Kidney epithelial cell (primary cell): ENCODE measurements at regions not wholly inside any gene's neighbourhood (a gene's known extent, or its start where the extent isn't known, plus 50 kb on each side); places are given as distances from the start of the nearest gene placed in this dataset.

Source experiments
- DNase-seq: peaks from one replicate; pipeline ENCODE4 v3.0.0-alpha.2; 2010; ENCODE audit warnings: low read depth
- H3K27me3 ChIP-seq: 2 replicates; pipeline ENCODE4 v1.6.0; 2011; ENCODE audit warnings: low read length; ENCODE audit not compliant: control insufficient read depth, insufficient read depth
- H3K36me3 ChIP-seq: 2 replicates; pipeline ENCODE4 v1.5.1; 2011; ENCODE audit warnings: low read length; ENCODE audit not compliant: control insufficient read depth, insufficient read depth
- H3K4me3 ChIP-seq: 2 replicates; pipeline ENCODE4 v1.5.1; 2011; ENCODE audit warnings: low read depth, mild to moderate bottlenecking, control low read depth, low read length
- CTCF ChIP-seq: IDR thresholded peaks from 2 replicates; pipeline ENCODE4 v1.5.1; 2011; ENCODE audit warnings: mild to moderate bottlenecking, moderate library complexity, low read length, control low read depth, inconsistent platforms; ENCODE audit not compliant: insufficient read depth, poor library complexity, severe bottlenecking

GRCh38 chr5:2183154-2184025 lies 300.7 kb upstream of the IRX4 start:
- TF ChIP-seq CTCF = no peak
- DNase-seq = no peak
- no peak overlapping the region for H3K4me3 ChIP-seq

GRCh38 chr5:2182020-2182419 lies 299.3 kb upstream of the IRX4 start:
- H3K4me3 ChIP-seq = no peak overlapping the region
- no peak for DNase-seq
- TF ChIP-seq CTCF = no peak
- no peaks in the 10 kb centered on the region for H3K27me3 ChIP-seq
- no peaks in the 10 kb centered on the region for H3K36me3 ChIP-seq

More at GRCh38 chr5:2183154-2184025, 300.7 kb upstream of the IRX4 start:
- no peaks in the 10 kb centered on the region for H3K27me3 ChIP-seq
- no peaks in the 10 kb centered on the region for H3K36me3 ChIP-seq

- TF ChIP-seq CTCF = no peak
- DNase-seq = no peak
These were observed 298.8 kb upstream of the IRX4 start for GRCh38 chr5:2181557-2181956.

GRCh38 chr5:2181149-2181548 lies 298.4 kb upstream of the IRX4 start:
- H3K36me3 ChIP-seq = no peaks in the 10 kb centered on the region
- no peaks in the 10 kb centered on the region for H3K27me3 ChIP-seq
- H3K4me3 ChIP-seq = no peak overlapping the region
- DNase-seq = no peak
- no peak for TF ChIP-seq CTCF

More at GRCh38 chr5:2181557-2181956, 298.8 kb upstream of the IRX4 start:
- H3K27me3 ChIP-seq = no peaks in the 10 kb centered on the region
- H3K36me3 ChIP-seq = no peaks in the 10 kb centered on the region
- no peak overlapping the region for H3K4me3 ChIP-seq

GRCh38 chr5:2180456-2180855 lies 297.7 kb upstream of the IRX4 start:
- no peak for DNase-seq
- Histone ChIP-seq H3K27me3 (no peaks in the 10 kb centered on the region), H3K4me3 (no peak overlapping the region), H3K36me3 (no peaks in the 10 kb centered on the region)
- TF ChIP-seq CTCF = no peak

GRCh38 chr5:2179861-2180260 lies 297.1 kb upstream of the IRX4 start:
- Histone ChIP-seq H3K4me3 (no peak overlapping the region), H3K36me3 (no peaks in the 10 kb centered on the region), H3K27me3 (no peaks in the 10 kb centered on the region)
- TF ChIP-seq CTCF = no peak
- no peak for DNase-seq
